ENCODE measurements at regions not wholly inside any gene's neighbourhood (a gene's known extent, or its start where the extent isn't known, plus 50 kb on each side); places are given as distances from the start of the nearest gene placed in this dataset.

DNA sequence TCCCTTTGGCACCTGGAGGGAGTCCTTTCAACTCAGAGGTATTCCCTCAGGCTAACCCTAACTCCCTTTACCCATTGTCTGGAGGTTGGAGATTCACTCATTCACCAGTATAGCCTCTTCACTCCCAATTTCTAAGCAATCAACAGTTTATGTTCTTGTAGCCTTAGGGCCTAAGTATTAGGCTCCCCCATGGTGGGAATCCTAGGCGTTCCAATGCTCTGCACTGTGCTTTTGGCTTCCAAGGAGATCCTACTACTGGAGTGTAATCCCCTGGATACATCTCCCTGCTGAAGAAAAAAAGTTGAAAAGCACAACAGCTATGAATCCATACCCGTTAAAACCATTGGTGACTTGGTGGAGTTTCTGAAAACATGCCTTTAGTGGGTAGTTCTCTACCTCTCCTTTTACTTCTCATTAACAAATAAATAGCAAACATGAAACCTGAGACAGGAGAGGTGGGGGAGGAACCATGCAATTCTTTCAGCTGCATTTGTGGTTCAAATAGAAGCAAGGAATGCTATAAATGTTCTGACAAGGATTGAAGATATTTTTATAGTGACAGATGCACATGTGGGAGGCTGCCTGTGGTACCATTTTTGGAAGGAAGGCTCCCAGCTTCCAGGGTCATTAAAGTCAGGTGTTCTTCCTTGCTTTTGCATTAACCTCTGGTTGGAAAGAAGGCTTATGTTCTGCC is 397.1 kb downstream of the DMAC1 start:
- H3K36me3 Mint-ChIP-seq (ENCODE audit: low read depth, unreplicated experiment): no peaks in the 10 kb centered on the region
- Histone ChIP-seq H3K79me2 (ENCODE audit: insufficient read depth, low read length) (no peaks in the 10 kb centered on the region), H3K9me3 (ENCODE audit: insufficient read depth, low read depth, low read length) (peaks cover under 1% of the 10 kb centered on the region), H4K20me1 (ENCODE audit: insufficient read depth, low read length) (no peaks in the 10 kb centered on the region), H3K4me1 (ENCODE audit: insufficient read depth, low read length) (no peaks in the 10 kb centered on the region), H3K36me3 (ENCODE audit: insufficient read depth, low read length) (no peaks in the 10 kb centered on the region), H3K9ac (ENCODE audit: low read length) (no peak overlapping the region), H3K4me3 (ENCODE audit: insufficient read depth, low read depth, low read length) (no peak overlapping the region), H3K4me2 (ENCODE audit: low read length) (no peak overlapping the region), H3K27me3 (ENCODE audit: insufficient read depth, low read length) (no peaks in the 10 kb centered on the region), H2AFZ (ENCODE audit: low read depth, low read length) (no peak overlapping the region), H3K27ac (ENCODE audit: low read depth, low read length) (no peak overlapping the region)
- H3K9me3 Mint-ChIP-seq (ENCODE audit: unreplicated experiment): no peaks in the 10 kb centered on the region
- no peak overlapping the region for H3K27ac Mint-ChIP-seq (ENCODE audit: unreplicated experiment)
- no peak for TF ChIP-seq EZH2 (IDR thresholded peaks at IDR 0.05; ENCODE audit: insufficient read depth, low read length)
- TF ChIP-seq, protein P1, sequence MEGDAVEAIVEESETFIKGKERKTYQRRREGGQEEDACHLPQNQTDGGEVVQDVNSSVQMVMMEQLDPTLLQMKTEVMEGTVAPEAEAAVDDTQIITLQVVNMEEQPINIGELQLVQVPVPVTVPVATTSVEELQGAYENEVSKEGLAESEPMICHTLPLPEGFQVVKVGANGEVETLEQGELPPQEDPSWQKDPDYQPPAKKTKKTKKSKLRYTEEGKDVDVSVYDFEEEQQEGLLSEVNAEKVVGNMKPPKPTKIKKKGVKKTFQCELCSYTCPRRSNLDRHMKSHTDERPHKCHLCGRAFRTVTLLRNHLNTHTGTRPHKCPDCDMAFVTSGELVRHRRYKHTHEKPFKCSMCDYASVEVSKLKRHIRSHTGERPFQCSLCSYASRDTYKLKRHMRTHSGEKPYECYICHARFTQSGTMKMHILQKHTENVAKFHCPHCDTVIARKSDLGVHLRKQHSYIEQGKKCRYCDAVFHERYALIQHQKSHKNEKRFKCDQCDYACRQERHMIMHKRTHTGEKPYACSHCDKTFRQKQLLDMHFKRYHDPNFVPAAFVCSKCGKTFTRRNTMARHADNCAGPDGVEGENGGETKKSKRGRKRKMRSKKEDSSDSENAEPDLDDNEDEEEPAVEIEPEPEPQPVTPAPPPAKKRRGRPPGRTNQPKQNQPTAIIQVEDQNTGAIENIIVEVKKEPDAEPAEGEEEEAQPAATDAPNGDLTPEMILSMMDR (IDR thresholded peaks at IDR 0.05; ENCODE audit: insufficient read depth, low read depth, low read length): no peak
- no peak overlapping the region for H3K4me3 Mint-ChIP-seq (ENCODE audit: unreplicated experiment)
- FAIRE-seq: no peak
- DNase-seq (ENCODE audit: low read depth): no peak
- no peaks in the 10 kb centered on the region for H3K27me3 Mint-ChIP-seq (ENCODE audit: low read depth, unreplicated experiment)
- peaks cover 8% of the 10 kb centered on the region for H3K4me1 Mint-ChIP-seq (ENCODE audit: low read depth, unreplicated experiment)

DNA sequence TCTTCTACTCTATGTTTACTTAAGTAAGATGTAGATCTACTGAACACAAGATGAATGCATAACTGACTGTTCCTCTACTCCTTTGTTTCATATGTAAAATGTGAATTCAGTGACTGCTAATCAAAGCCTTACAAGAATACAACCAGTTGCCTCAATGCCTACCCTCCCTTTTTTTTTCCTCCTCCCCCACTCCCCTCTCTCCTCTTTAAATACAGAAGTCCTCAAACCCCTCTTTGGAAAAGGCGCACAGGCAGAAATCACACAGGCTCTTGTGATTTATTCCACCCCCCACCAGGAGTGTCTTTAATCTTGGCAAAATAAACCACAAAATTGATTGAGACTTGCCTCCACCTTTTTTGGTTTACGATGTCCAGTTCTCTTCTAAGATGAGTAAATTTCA is 398.5 kb downstream of the DMAC1 start:
- no peaks in the 10 kb centered on the region for H4K20me1 ChIP-seq (ENCODE audit: insufficient read depth, low read length)
- no peak overlapping the region for H3K4me3 ChIP-seq (ENCODE audit: insufficient read depth, low read depth, low read length)
- no peaks in the 10 kb centered on the region for H3K9me3 Mint-ChIP-seq (ENCODE audit: unreplicated experiment)
- no peaks in the 10 kb centered on the region for H3K9me3 ChIP-seq (ENCODE audit: insufficient read depth, low read depth, low read length)
- H3K4me1 ChIP-seq (ENCODE audit: insufficient read depth, low read length): no peaks in the 10 kb centered on the region
- H3K36me3 Mint-ChIP-seq (ENCODE audit: low read depth, unreplicated experiment): no peaks in the 10 kb centered on the region
- no peaks in the 10 kb centered on the region for H3K27me3 Mint-ChIP-seq (ENCODE audit: low read depth, unreplicated experiment)
- DNase-seq (ENCODE audit: low read depth): no peak
- no peak overlapping the region for H3K27ac ChIP-seq (ENCODE audit: low read depth, low read length)
- no peaks in the 10 kb centered on the region for H3K27me3 ChIP-seq (ENCODE audit: insufficient read depth, low read length)
- TF ChIP-seq EZH2 (IDR thresholded peaks at IDR 0.05; ENCODE audit: insufficient read depth, low read length): no peak
- TF ChIP-seq, protein P1 (IDR thresholded peaks at IDR 0.05; ENCODE audit: insufficient read depth, low read depth, low read length): no peak
- no peak overlapping the region for H3K4me2 ChIP-seq (ENCODE audit: low read length)
- no peak overlapping the region for H3K4me3 Mint-ChIP-seq (ENCODE audit: unreplicated experiment)
- no peaks in the 10 kb centered on the region for H3K36me3 ChIP-seq (ENCODE audit: insufficient read depth, low read length)
- H2AFZ ChIP-seq (ENCODE audit: low read depth, low read length): no peak overlapping the region
- no peak overlapping the region for H3K27ac Mint-ChIP-seq (ENCODE audit: unreplicated experiment)
- no peak overlapping the region for H3K9ac ChIP-seq (ENCODE audit: low read length)
- FAIRE-seq: no peak
- no peaks in the 10 kb centered on the region for H3K79me2 ChIP-seq (ENCODE audit: insufficient read depth, low read length)
- H3K4me1 Mint-ChIP-seq (ENCODE audit: low read depth, unreplicated experiment): peaks cover 8% of the 10 kb centered on the region

DNA sequence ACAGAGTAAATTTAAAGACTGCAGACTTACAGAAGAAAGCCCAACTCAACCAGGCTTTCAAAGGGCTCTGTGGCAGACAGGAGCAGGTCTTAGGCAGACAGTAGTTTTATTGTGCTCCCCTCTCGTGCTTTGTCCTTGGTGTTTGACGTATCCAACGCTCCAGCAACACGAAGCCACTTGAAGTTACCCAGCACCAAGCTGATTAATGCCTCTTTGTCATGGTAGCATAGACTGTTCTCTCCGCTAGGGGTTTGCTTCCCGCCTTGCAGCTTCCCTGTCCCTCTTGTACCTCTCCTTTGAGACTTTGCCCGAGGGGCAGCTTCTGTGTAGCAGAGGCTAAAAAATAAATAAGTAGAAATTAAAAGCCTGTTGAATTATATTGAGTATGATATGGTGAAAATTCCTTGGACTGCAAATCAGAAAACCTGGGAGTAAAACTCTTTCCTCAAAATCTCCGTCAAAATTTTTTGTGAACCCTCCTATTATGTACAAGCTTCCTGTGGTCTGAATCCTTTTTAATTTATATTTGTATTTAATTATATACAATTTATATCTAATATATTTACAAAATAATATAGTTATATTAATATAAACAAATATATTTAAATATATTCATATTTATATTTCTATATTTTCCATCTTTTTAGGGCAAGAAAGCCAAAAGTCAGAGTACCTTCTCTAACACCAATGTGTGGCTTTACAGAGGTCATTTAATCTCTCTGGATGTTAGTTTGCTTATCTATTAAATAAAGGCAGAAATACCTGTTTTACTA is 405.4 kb downstream of the DMAC1 start:
- no peaks in the 10 kb centered on the region for H3K36me3 Mint-ChIP-seq (ENCODE audit: low read depth, unreplicated experiment)
- TF ChIP-seq EZH2 (IDR thresholded peaks at IDR 0.05; ENCODE audit: insufficient read depth, low read length): no peak
- H3K4me2 ChIP-seq (ENCODE audit: low read length): no peak overlapping the region
- H3K9ac ChIP-seq (ENCODE audit: low read length): no peak overlapping the region
- DNase-seq (ENCODE audit: low read depth): no peak
- peak overlapping the region; percentile 30 for H2AFZ ChIP-seq (ENCODE audit: low read depth, low read length)
- no peak overlapping the region for H3K27ac ChIP-seq (ENCODE audit: low read depth, low read length)
- no peaks in the 10 kb centered on the region for H3K36me3 ChIP-seq (ENCODE audit: insufficient read depth, low read length)
- no peaks in the 10 kb centered on the region for H3K9me3 Mint-ChIP-seq (ENCODE audit: unreplicated experiment)
- no peaks in the 10 kb centered on the region for H3K27me3 ChIP-seq (ENCODE audit: insufficient read depth, low read length)
- H3K4me1 Mint-ChIP-seq (ENCODE audit: low read depth, unreplicated experiment): no peaks in the 10 kb centered on the region
- no peak for FAIRE-seq
- H4K20me1 ChIP-seq (ENCODE audit: insufficient read depth, low read length): no peaks in the 10 kb centered on the region
- H3K4me3 Mint-ChIP-seq (ENCODE audit: unreplicated experiment): no peak overlapping the region
- H3K9me3 ChIP-seq (ENCODE audit: insufficient read depth, low read depth, low read length): no peaks in the 10 kb centered on the region
- H3K4me1 ChIP-seq (ENCODE audit: insufficient read depth, low read length): no peaks in the 10 kb centered on the region
- H3K27ac Mint-ChIP-seq (ENCODE audit: unreplicated experiment): no peak overlapping the region
- H3K27me3 Mint-ChIP-seq (ENCODE audit: low read depth, unreplicated experiment): no peaks in the 10 kb centered on the region
- H3K79me2 ChIP-seq (ENCODE audit: insufficient read depth, low read length): no peaks in the 10 kb centered on the region
- H3K4me3 ChIP-seq (ENCODE audit: insufficient read depth, low read depth, low read length): no peak overlapping the region

Measured in astrocyte (in vitro differentiated cells and primary cell).